ENCODE measurements at regions not wholly inside any gene's neighbourhood (a gene's known extent, or its start where the extent isn't known, plus 50 kb on each side); places are given as distances from the start of the nearest gene placed in this dataset.

GRCh38 chr12:68451261-68452077, 119.3 kb upstream of the MDM1 start:
- peak; percentile 53 for ATAC-seq
- intact Hi-C loops (cut with DNase I): no loop called here
- Histone ChIP-seq H3K36me3 (no peaks in the 10 kb centered on the region), H3K4me3 (no peak overlapping the region), H3K9me3 (no peaks in the 10 kb centered on the region), H3K27ac (peak overlapping the region; percentile 27), H3K4me1 (peaks cover 53% of the 10 kb centered on the region), H3K27me3 (no peaks in the 10 kb centered on the region)
- TF ChIP-seq CTCF (IDR thresholded peaks at IDR 0.05): no peak
- no peak for DNase-seq

DNA sequence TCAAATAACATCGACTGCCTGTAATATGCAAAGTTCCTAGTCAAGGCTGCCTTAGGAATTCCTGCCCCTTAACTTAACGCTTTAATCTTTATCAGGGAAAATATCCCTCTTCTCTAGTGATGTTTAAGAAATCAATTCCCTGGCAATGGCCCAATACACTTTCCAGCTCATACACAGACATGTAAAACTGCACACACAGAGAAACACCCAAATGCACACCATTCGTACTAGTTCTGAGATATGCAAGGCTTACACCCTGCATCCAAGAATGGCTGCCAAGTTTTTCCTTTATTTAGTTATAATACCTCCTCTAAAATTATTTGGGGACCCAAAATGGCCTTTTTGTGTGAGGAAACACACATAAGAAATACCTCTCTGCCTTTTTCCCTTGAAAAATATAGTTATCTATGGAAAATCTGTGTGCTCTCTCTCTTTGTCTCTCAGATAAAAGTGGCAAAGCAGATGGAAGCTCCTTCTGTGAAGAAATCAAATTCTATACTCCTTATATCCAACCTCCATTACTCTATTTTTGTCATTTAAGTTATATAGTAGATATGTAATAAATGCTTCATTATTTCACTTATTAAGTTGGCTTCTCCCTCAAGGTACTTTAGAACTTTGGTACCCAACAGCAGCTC, 120.0 kb upstream of the MDM1 start:
- Histone ChIP-seq H3K36me3 (no peaks in the 10 kb centered on the region), H3K4me1 (peaks cover 47% of the 10 kb centered on the region), H3K4me3 (no peak overlapping the region), H3K27ac (no peak overlapping the region), H3K27me3 (no peaks in the 10 kb centered on the region), H3K9me3 (no peaks in the 10 kb centered on the region)
- DNase-seq (no peak), ATAC-seq (no peak)
- intact Hi-C loops (cut with DNase I): no loop called here
- TF ChIP-seq CTCF (IDR thresholded peaks at IDR 0.05): no peak

- H3K4me1 ChIP-seq: peaks cover 38% of the 10 kb centered on the region
- H3K27me3 ChIP-seq: no peaks in the 10 kb centered on the region
- no peak overlapping the region for H3K4me3 ChIP-seq
- no peak for TF ChIP-seq CTCF (IDR thresholded peaks at IDR 0.05)
- intact Hi-C loops (cut with DNase I): no loop called here
- ATAC-seq: no peak
- no peaks in the 10 kb centered on the region for H3K9me3 ChIP-seq
- no peak for DNase-seq
- no peak overlapping the region for H3K27ac ChIP-seq
- H3K36me3 ChIP-seq: no peaks in the 10 kb centered on the region
Observed at GRCh38 chr12:68453278-68453677, 121.1 kb upstream of the MDM1 start.

GRCh38 chr12:68453876-68454275, 121.7 kb upstream of the MDM1 start:
- peaks cover 38% of the 10 kb centered on the region for H3K4me1 ChIP-seq
- no peaks in the 10 kb centered on the region for H3K9me3 ChIP-seq
- no peak overlapping the region for H3K27ac ChIP-seq
- intact Hi-C loops (cut with DNase I): no loop called here
- no peaks in the 10 kb centered on the region for H3K36me3 ChIP-seq
- H3K4me3 ChIP-seq: no peak overlapping the region
- H3K27me3 ChIP-seq: no peaks in the 10 kb centered on the region
- DNase-seq (no peak), ATAC-seq (no peak)
- TF ChIP-seq CTCF (IDR thresholded peaks at IDR 0.05): no peak

DNA sequence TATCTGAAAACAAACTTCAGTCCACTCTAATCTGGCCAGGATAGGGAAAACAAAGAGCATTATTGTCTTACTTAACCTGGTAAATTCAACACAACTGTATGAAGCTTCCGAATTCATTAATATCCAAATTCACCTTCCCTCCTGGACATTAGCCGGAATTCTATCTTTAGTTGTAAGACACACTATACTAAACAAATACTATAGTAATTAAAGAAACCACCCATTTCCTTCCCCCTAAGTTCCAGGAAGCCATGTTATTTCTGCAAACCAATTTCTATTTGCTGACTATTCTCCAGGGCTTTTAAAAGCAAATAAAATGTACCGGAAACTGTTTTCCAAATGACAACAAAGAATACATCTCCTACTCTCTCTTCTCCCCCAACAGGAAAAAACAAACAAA, 122.7 kb upstream of the MDM1 start:
- H3K4me3 ChIP-seq: no peak overlapping the region
- H3K27ac ChIP-seq: peak overlapping the region; percentile 33
- ATAC-seq: no peak
- no peaks in the 10 kb centered on the region for H3K36me3 ChIP-seq
- H3K27me3 ChIP-seq: no peaks in the 10 kb centered on the region
- DNase-seq: no peak
- intact Hi-C loops (cut with DNase I): no loop called here
- peaks cover 38% of the 10 kb centered on the region for H3K4me1 ChIP-seq
- H3K9me3 ChIP-seq: no peaks in the 10 kb centered on the region
- TF ChIP-seq CTCF (IDR thresholded peaks at IDR 0.05): no peak
